NCI-H345 treated with DMSO at 0.1 percent for 48 hours (cell line): ENCODE measurements at regions not wholly inside any gene's neighbourhood (a gene's known extent, or its start where the extent isn't known, plus 50 kb on each side); places are given as distances from the start of the nearest gene placed in this dataset.

Source experiments
- DNase-seq: peaks from one replicate; lab custom pipeline; 2025; ENCODE audit not compliant: unreplicated experiment; lab: John Stamatoyannopoulos, UW

GRCh38 chrX:6909396-6909795 lies 238.1 kb upstream of the STS start:
- no peak for DNase-seq

GRCh38 chrX:6906608-6907007 lies 240.9 kb upstream of the STS start:
- no peak for DNase-seq

GRCh38 chrX:6904156-6904555 lies 243.4 kb upstream of the STS start:
- DNase-seq: no peak

- DNase-seq: no peak
Measured at GRCh38 chrX:6898371-6898770, 249.1 kb upstream of the STS start.

GRCh38 chrX:6891404-6891803 lies 256.1 kb upstream of the STS start:
- DNase-seq: no peak

- DNase-seq: no peak
Measured at GRCh38 chrX:6890544-6891261, 256.8 kb upstream of the STS start.

- DNase-seq: no peak
Measured at GRCh38 chrX:6885909-6886308, 261.6 kb upstream of the STS start.

GRCh38 chrX:6885396-6885795 lies 262.1 kb upstream of the STS start:
- DNase-seq: no peak

GRCh38 chrX:6861456-6861855 lies 286.1 kb upstream of the STS start:
- no peak for DNase-seq

GRCh38 chrX:6857749-6858148 lies 289.8 kb upstream of the STS start:
- no peak for DNase-seq

GRCh38 chrX:6856471-6856870 lies 291.0 kb upstream of the STS start:
- no peak for DNase-seq

GRCh38 chrX:6852869-6853268 lies 294.6 kb upstream of the STS start:
- DNase-seq: no peak

GRCh38 chrX:6852121-6852520 lies 295.4 kb upstream of the STS start:
- DNase-seq: no peak

- DNase-seq: no peak
Measured at GRCh38 chrX:6851140-6851539, 296.4 kb upstream of the STS start.

GRCh38 chrX:6849716-6850414 lies 297.6 kb upstream of the STS start:
- no peak for DNase-seq

GRCh38 chrX:6832619-6833018 lies 297.7 kb upstream of the VCX3A start:
- DNase-seq: no peak

GRCh38 chrX:6826856-6827255 lies 291.9 kb upstream of the VCX3A start:
- no peak for DNase-seq

- DNase-seq: no peak
Measured at GRCh38 chrX:6821730-6822129, 286.8 kb upstream of the VCX3A start.

GRCh38 chrX:6813836-6814370 lies 279.0 kb upstream of the VCX3A start:
- no peak for DNase-seq

GRCh38 chrX:6812087-6812486 lies 277.2 kb upstream of the VCX3A start:
- DNase-seq: no peak

- DNase-seq: no peak
Measured at GRCh38 chrX:6810776-6811175, 275.9 kb upstream of the VCX3A start.

GRCh38 chrX:6803607-6804006 lies 268.7 kb upstream of the VCX3A start:
- no peak for DNase-seq

- no peak for DNase-seq
Measured at GRCh38 chrX:6793000-6793399, 258.1 kb upstream of the VCX3A start.
